Panc1 (cell line): ENCODE measurements at regions not wholly inside any gene's neighbourhood (a gene's known extent, or its start where the extent isn't known, plus 50 kb on each side); places are given as distances from the start of the nearest gene placed in this dataset.

Experiments
- ATAC-seq: fragments of 200-7000 bp; cut with Tn5 transposase; 2 replicates; pipeline ENCODE4 v1.9.1; 2020; ENCODE audit warnings: mild to moderate bottlenecking, moderate library complexity
- BruUV-seq: library from RNA; stranded (reverse); fragments of 400-500 nt; replicated peaks from 2 replicates; lab custom pipeline; 2021; lab: Mats Ljungman, UMichigan
- CTCF ChIA-PET: fragments of 300-600 bp; sonication (Branson Sonifier 250); formaldehyde crosslinking; loops from one replicate; lab custom pipeline; 2022; ENCODE audit warnings: antibody characterized with exemption; lab: Charles Lee
- POLR2A ChIA-PET: fragments of 300-600 bp; sonication (Branson Sonifier 250); formaldehyde crosslinking; loops from one replicate; lab custom pipeline; 2022; ENCODE audit warnings: antibody characterized with exemption; lab: Charles Lee
- DNase-seq: peaks from one replicate; pipeline ENCODE4 v3.0.0-alpha.2; 2010; ENCODE audit warnings: low read depth, low spot score
- H3K27ac ChIP-seq: 2 replicates; pipeline ENCODE4 v1.5.1; 2011; ENCODE audit warnings: mild to moderate bottlenecking, low read length, inconsistent platforms
- H3K27me3 ChIP-seq: fragments of 200-500 bp; sonication (Bioruptor generic); 2 replicates; pipeline ENCODE4 v1.6.0; 2014; ENCODE audit warnings: low read length, inconsistent platforms; ENCODE audit not compliant: control insufficient read depth, insufficient read depth
- H3K36me3 ChIP-seq: fragments of 200-500 bp; sonication (Bioruptor generic); 2 replicates; pipeline ENCODE4 v1.5.1; 2014; ENCODE audit warnings: inconsistent platforms, mild to moderate bottlenecking, low read length, moderate library complexity; ENCODE audit not compliant: control insufficient read depth, insufficient read depth
- H3K4me1 ChIP-seq: 2 replicates; pipeline ENCODE4 v1.5.1; 2011; ENCODE audit warnings: inconsistent platforms, mild to moderate bottlenecking, low read length, moderate library complexity; ENCODE audit not compliant: control insufficient read depth, insufficient read depth
- H3K4me3 ChIP-seq, 2 experiments: 2 replicates each; pipeline ENCODE4 v1.5.1; 2011 to 2012; ENCODE audit warnings: low read depth in 2 of 2, low read length in 2 of 2, mild to moderate bottlenecking in 2 of 2, inconsistent platforms in 1 of 2, moderate library complexity in 1 of 2
- H3K9me3 ChIP-seq: fragments of 200-500 bp; sonication (Bioruptor generic); 2 replicates; pipeline ENCODE4 v1.5.1; 2014; ENCODE audit warnings: low read depth, mild to moderate bottlenecking, inconsistent platforms, low read length, moderate library complexity; ENCODE audit not compliant: control insufficient read depth, insufficient read depth
- CTCF ChIP-seq: fragments of 450-650 bp; IDR thresholded peaks from 2 replicates; pipeline ENCODE4 v1.5.1; 2017; ENCODE audit warnings: mild to moderate bottlenecking
- POLR2AphosphoS5 ChIP-seq: IDR thresholded peaks from 2 replicates; pipeline ENCODE4 v1.6.1; 2012; ENCODE audit warnings: mild to moderate bottlenecking, low read depth, low read length, moderate library complexity
- REST ChIP-seq, 2 experiments: IDR thresholded peaks; 2 replicates each; pipeline ENCODE4 v1.6.1; 2011 to 2012; ENCODE audit warnings: low read depth in 2 of 2, control low read depth in 1 of 2, low read length in 1 of 2, mild to moderate bottlenecking in 1 of 2, moderate library complexity in 1 of 2; ENCODE audit not compliant: insufficient read depth in 1 of 2
- SIN3A ChIP-seq: IDR thresholded peaks from 2 replicates; pipeline ENCODE4 v1.6.1; 2012; ENCODE audit warnings: low read depth, mild to moderate bottlenecking, low read length, moderate library complexity, borderline replicate concordance; ENCODE audit not compliant: insufficient read depth
- TCF7L2 ChIP-seq: IDR thresholded peaks from 2 replicates; pipeline ENCODE4 v1.6.1; 2011; ENCODE audit warnings: mild to moderate bottlenecking, low read depth, low read length, inconsistent platforms
- in situ Hi-C: cut with HindIII; loops from 2 replicates; pipeline ENCODE4 v1.10.0; 2016; ENCODE audit warnings: low sequenced_read_pairs, low pct_unique_long_range_greater_than_20kb
- intact Hi-C: fragments of 100-400 bp; cut with micrococcal nuclease; formaldehyde crosslinking; loops from one replicate; pipeline ENCODE4 v1.10.0; 2022; ENCODE audit not compliant: unreplicated experiment

GRCh38 chr4:156578005-156578404 lies 393.6 kb downstream of the PDGFC start:
- peaks cover 9% of the 10 kb centered on the region; the same call in 1 of the 2 replicates for H3K4me1 ChIP-seq
- CTCF ChIA-PET = no interaction called here
- TF ChIP-seq CTCF = no peak
- no peak for TF ChIP-seq TCF7L2
- TF ChIP-seq REST (IDR thresholded peaks at IDR 0.05; ENCODE audit: insufficient read depth in 1 of 2, low read depth in 2 of 2, low read length in 1 of 2) = no peak
- no peak for TF ChIP-seq POLR2AphosphoS5
- no peak for TF ChIP-seq SIN3A
- H3K4me3 ChIP-seq = no peak overlapping the region
- intact Hi-C loops = no loop called here
- H3K27me3 ChIP-seq = no peaks in the 10 kb centered on the region
- DNase-seq = no peak
- in situ Hi-C loops = no loop called here
- BruUV-seq = no TSS peak
- POLR2A ChIA-PET = no interaction called here
- no peaks in the 10 kb centered on the region for H3K9me3 ChIP-seq
- no peaks in the 10 kb centered on the region for H3K36me3 ChIP-seq
- H3K27ac ChIP-seq = no peak overlapping the region
- no peak for ATAC-seq

- CTCF ChIA-PET = no interaction called here
These were observed 394.7 kb downstream of the PDGFC start for GRCh38 chr4:156576946-156577345.

More at GRCh38 chr4:156576946-156577345, 394.7 kb downstream of the PDGFC start:
- no peak overlapping the region for H3K27ac ChIP-seq
- H3K27me3 ChIP-seq = no peaks in the 10 kb centered on the region
- intact Hi-C loops (no loop called here), in situ Hi-C loops (no loop called here)
- H3K9me3 ChIP-seq = no peaks in the 10 kb centered on the region
- DNase-seq (no peak), ATAC-seq (no peak)
- H3K36me3 ChIP-seq = no peaks in the 10 kb centered on the region
- POLR2A ChIA-PET = no interaction called here
- H3K4me3 ChIP-seq = no peak overlapping the region
- TF ChIP-seq POLR2AphosphoS5 = no peak
- TF ChIP-seq REST (IDR thresholded peaks at IDR 0.05; ENCODE audit: insufficient read depth in 1 of 2, low read depth in 2 of 2, low read length in 1 of 2) = no peak
- TF ChIP-seq SIN3A = no peak
- no peak for TF ChIP-seq TCF7L2
- no peak for TF ChIP-seq CTCF
- no TSS peak for BruUV-seq
- H3K4me1 ChIP-seq = peaks cover 5% of the 10 kb centered on the region; the same call in 1 of the 2 replicates
